Lung (tissue), 11 donors: ENCODE measurements at regions not wholly inside any gene's neighbourhood (a gene's known extent, or its start where the extent isn't known, plus 50 kb on each side); places are given as distances from the start of the nearest gene placed in this dataset.

Experiments used
- ATAC-seq: fragments of 200-7000 bp; cut with Tn5 transposase; one replicate; pipeline ENCODE4 v1.9.1; 2020; ENCODE audit warnings: moderate number of reproducible peaks; ENCODE audit not compliant: insufficient read depth, low FRiP score
- DNase-seq, 3 donors: peaks; one replicate each; pipeline ENCODE4 v3.0.0-alpha.2; 2013 to 2017
- H3K27ac ChIP-seq, 2 donors: one replicate each; pipeline ENCODE4 v1.5.1; 2013; ENCODE audit warnings: mild to moderate bottlenecking in 2 of 2, moderate library complexity in 2 of 2, control low read depth in 1 of 2, inconsistent platforms in 1 of 2, low read depth in 1 of 2, low read length in 1 of 2
- H3K27me3 ChIP-seq, 3 donors: one replicate each; pipeline ENCODE4 v1.5.1; 2013; ENCODE audit warnings: low read length in 2 of 3; ENCODE audit not compliant: control insufficient read depth in 3 of 3, insufficient read depth in 3 of 3
- H3K36me3 ChIP-seq, 4 donors: one replicate each; pipeline ENCODE4 v1.5.1; 2013; ENCODE audit warnings: low read length in 4 of 4, mild to moderate bottlenecking in 1 of 4, moderate library complexity in 1 of 4; ENCODE audit not compliant: control insufficient read depth in 4 of 4, insufficient read depth in 4 of 4
- H3K4me1 ChIP-seq, 5 donors: one replicate each; pipeline ENCODE4 v1.5.1; 2013; ENCODE audit warnings: low read length in 5 of 5, mild to moderate bottlenecking in 2 of 5, moderate library complexity in 1 of 5; ENCODE audit not compliant: control insufficient read depth in 5 of 5, insufficient read depth in 5 of 5
- H3K4me3 ChIP-seq: one replicate; pipeline ENCODE4 v1.5.1; 2013; ENCODE audit warnings: mild to moderate bottlenecking, control low read depth, moderate library complexity
- H3K9ac ChIP-seq, 2 donors: one replicate each; pipeline ENCODE4 v1.5.1; 2013; ENCODE audit warnings: low read length in 2 of 2, control low read depth in 1 of 2; ENCODE audit not compliant: insufficient read depth in 1 of 2
- H3K9me3 ChIP-seq, 4 donors: one replicate each; pipeline ENCODE4 v1.5.1; 2013; ENCODE audit warnings: low read length in 3 of 4, mild to moderate bottlenecking in 1 of 4, moderate library complexity in 1 of 4; ENCODE audit not compliant: control insufficient read depth in 4 of 4, insufficient read depth in 3 of 4
- WGBS, 2 donors: extraction: QIAGEN DNeasy Blood & Tissue Kit; methylation state at CpG; one replicate each; pipeline ENCODE4 v1.1.7; 2013; 5-methylcytosine and 5-hydroxymethylcytosine counted together
- TF ChIP-seq, protein P1 (sequence below): IDR thresholded peaks from 2 replicates; pipeline ENCODE4 v1.5.1; 2012; ENCODE audit warnings: mild to moderate bottlenecking; ENCODE audit errors: control extremely low read depth, extremely low read depth
- donor health status: control.
- donor health status: control.
- donor health status: Bipolar disorder and iron deficiency.
- donor health status: healthy.
- donor health status: DM: yes; HTN: yes; CAD: no.

DNA sequence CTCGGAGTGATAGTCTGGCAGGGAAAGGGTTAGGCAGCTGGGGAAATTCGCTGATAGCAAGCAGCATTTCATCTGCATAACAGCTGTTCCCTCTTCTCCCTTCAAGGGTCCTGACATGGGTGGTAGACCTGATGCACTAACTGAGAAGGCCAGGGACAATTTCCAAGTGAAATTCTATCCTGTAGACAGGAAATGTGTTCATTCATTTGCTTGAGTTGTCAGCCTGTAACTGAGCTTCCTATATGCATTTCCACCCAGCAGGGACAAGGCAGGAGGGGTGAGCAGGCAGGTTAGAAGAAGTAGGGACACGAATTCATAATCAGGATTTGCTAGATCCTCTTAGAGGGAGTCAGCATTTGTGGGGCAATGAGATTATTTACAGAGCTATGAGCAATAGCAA, 154.3 kb upstream of the NCAM1 start:
- Histone ChIP-seq H3K27me3 (no peaks in the 10 kb centered on the region), H3K27ac (no peak overlapping the region), H3K9ac (no peak overlapping the region), H3K4me3 (no peak overlapping the region), H3K4me1 (peaks cover 0 to 8% (median 0%) of the 10 kb centered on the region in 5 donors), H3K9me3 (peaks cover 0 to 4% (median 0%) of the 10 kb centered on the region in 4 donors), H3K36me3 (no peaks in the 10 kb centered on the region)
- TF ChIP-seq, protein P1, sequence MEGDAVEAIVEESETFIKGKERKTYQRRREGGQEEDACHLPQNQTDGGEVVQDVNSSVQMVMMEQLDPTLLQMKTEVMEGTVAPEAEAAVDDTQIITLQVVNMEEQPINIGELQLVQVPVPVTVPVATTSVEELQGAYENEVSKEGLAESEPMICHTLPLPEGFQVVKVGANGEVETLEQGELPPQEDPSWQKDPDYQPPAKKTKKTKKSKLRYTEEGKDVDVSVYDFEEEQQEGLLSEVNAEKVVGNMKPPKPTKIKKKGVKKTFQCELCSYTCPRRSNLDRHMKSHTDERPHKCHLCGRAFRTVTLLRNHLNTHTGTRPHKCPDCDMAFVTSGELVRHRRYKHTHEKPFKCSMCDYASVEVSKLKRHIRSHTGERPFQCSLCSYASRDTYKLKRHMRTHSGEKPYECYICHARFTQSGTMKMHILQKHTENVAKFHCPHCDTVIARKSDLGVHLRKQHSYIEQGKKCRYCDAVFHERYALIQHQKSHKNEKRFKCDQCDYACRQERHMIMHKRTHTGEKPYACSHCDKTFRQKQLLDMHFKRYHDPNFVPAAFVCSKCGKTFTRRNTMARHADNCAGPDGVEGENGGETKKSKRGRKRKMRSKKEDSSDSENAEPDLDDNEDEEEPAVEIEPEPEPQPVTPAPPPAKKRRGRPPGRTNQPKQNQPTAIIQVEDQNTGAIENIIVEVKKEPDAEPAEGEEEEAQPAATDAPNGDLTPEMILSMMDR = no peak
- 24 to 51% methylated on average over 3 of the region's 3 CpGs for WGBS, 2 donors
- peak in 2 of 3 donors; percentile 41 to 50 for DNase-seq
- no peak for ATAC-seq

DNA sequence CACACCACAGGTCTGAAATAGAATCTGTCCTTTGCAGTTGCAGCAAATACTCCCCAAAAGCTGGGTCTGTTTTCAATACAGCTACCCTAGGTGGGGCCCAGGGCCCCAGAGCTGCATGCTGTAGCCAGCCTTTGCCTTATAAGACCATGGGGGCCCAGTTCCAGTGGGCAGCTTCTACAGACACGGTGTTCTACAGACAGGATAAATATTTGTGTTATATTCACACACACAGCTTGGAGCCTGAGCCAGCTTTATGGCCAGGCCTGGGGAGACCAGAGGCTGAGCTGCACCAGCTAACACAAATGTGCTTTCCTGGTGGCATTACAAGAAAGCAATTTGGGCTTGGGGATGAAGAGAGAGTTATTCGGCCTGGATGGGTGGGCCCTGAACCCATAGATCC, 151.8 kb upstream of the NCAM1 start:
- TF ChIP-seq, protein P1 = no peak
- Histone ChIP-seq H3K27me3 (no peaks in the 10 kb centered on the region), H3K9me3 (peaks cover 0 to 4% (median 0%) of the 10 kb centered on the region in 4 donors), H3K4me1 (peaks cover 0 to 8% (median 0%) of the 10 kb centered on the region in 5 donors), H3K27ac (no peak overlapping the region), H3K4me3 (no peak overlapping the region), H3K9ac (no peak overlapping the region), H3K36me3 (no peaks in the 10 kb centered on the region)
- ATAC-seq = no peak
- 54 to 86% methylated on average over 2 of the region's 2 CpGs for WGBS, 2 donors
- no peak for DNase-seq

DNA sequence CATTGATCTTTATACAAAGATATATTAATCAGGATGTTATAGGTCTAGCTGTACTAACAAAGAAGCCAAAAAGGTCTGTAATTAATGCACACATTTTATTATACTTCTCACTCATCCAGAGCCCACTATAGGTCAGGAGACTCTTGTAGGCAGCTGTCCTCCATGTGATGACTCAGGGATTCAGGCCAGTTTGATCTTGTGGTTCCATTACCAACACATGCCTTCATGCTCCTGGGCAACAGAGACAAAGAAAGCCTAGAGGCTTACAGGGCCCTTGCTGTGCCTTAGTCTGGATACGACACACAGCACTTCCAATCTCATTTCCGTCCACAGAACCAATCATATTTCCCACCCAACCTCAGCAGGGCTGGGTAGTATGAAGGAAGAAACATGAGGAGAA, 150.3 kb upstream of the NCAM1 start:
- TF ChIP-seq, protein P1 = no peak
- Histone ChIP-seq H3K4me1 (peaks cover 0 to 8% (median 0%) of the 10 kb centered on the region in 5 donors), H3K27ac (no peak overlapping the region), H3K36me3 (no peaks in the 10 kb centered on the region), H3K4me3 (no peak overlapping the region), H3K9ac (no peak overlapping the region), H3K9me3 (peaks cover 0 to 4% (median 0%) of the 10 kb centered on the region in 4 donors), H3K27me3 (no peaks in the 10 kb centered on the region)
- DNase-seq = no peak
- ATAC-seq = no peak
- 69 to 81% methylated on average over 2 of the region's 2 CpGs for WGBS, 2 donors

DNA sequence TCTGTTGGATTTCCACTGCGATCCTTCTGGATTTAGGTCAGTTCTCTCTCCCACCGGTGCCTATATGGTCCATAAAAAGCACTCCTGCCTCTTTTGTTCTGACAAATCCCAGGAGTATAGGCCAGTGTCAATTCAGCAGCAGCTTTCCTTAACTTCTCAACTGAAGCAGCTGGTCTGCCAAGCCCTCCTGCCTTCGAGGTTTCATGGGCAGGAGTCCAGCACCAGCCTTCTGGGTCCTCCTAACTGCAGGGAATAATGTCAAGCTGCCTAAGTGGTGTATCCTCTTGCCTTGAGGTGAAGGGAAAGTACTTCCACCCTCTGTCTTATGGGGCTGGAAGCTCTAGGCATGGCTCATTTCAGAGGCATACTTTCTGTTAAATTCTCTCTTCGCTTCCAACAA, 149.4 kb upstream of the NCAM1 start:
- Histone ChIP-seq H3K36me3 (no peaks in the 10 kb centered on the region), H3K27me3 (no peaks in the 10 kb centered on the region), H3K9me3 (peaks cover 0 to 4% (median 0%) of the 10 kb centered on the region in 4 donors), H3K9ac (no peak overlapping the region), H3K4me1 (peaks cover 0 to 5% (median 0%) of the 10 kb centered on the region in 5 donors), H3K27ac (no peak overlapping the region), H3K4me3 (no peak overlapping the region)
- TF ChIP-seq, protein P1 = no peak
- WGBS, 2 donors = 79 to 93% methylated on average over 4 of the region's 4 CpGs
- no peak for DNase-seq
- no peak for ATAC-seq
